Esophagus squamous epithelium (tissue), 4 donors: ENCODE measurements at regions not wholly inside any gene's neighbourhood (a gene's known extent, or its start where the extent isn't known, plus 50 kb on each side); places are given as distances from the start of the nearest gene placed in this dataset.

Experiments used
- CTCF ChIP-seq, 6 experiments: fragments of 450-650 bp in 4 of 6; fragments of 200-600 bp in 2 of 6; sonication (generic) in 2 of 6; IDR thresholded peaks; one replicate each; pipeline ENCODE4 v1.5.1; 2016 to 2019; ENCODE audit warnings: antibody characterized with exemption in 6 of 6, mild to moderate bottlenecking in 4 of 6, moderate library complexity in 4 of 6
- POLR2A ChIP-seq, 4 donors: fragments of 450-650 bp; IDR thresholded peaks; one replicate each; pipeline ENCODE4 v1.6.1; 2017; ENCODE audit warnings: antibody characterized with exemption in 4 of 4, mild to moderate bottlenecking in 4 of 4, moderate library complexity in 3 of 4

GRCh38 chrX:46200413-46200812, 344.8 kb downstream of the ZNF674 start:
- no peak for TF ChIP-seq CTCF (IDR thresholded peaks at IDR 0.05)
- no peak for TF ChIP-seq POLR2A (IDR thresholded peaks at IDR 0.05)
